ENCODE measurements at regions not wholly inside any gene's neighbourhood (a gene's known extent, or its start where the extent isn't known, plus 50 kb on each side); places are given as distances from the start of the nearest gene placed in this dataset.

- DNase-seq (ENCODE audit: low spot score in 2 of 2) (no peak), ATAC-seq (no peak)
These were observed 239.8 kb upstream of the THBS1 start for GRCh38 chr15:39340903-39341645.

GRCh38 chr15:39344662-39345141 is 236.2 kb upstream of the THBS1 start:
- H3K9me3 Mint-ChIP-seq = peaks cover 0 to 4% of the 10 kb centered on the region in 2 donors
- no peaks in the 10 kb centered on the region for H3K36me3 Mint-ChIP-seq
- ATAC-seq = no peak
- no peak overlapping the region for H3K27ac Mint-ChIP-seq
- DNase-seq (ENCODE audit: low spot score in 2 of 2) = no peak

More at GRCh38 chr15:39340903-39341645, 239.8 kb upstream of the THBS1 start:
- H3K9me3 Mint-ChIP-seq = peaks cover 0 to 4% of the 10 kb centered on the region in 2 donors
- H3K36me3 Mint-ChIP-seq = no peaks in the 10 kb centered on the region
- no peak overlapping the region for H3K27ac Mint-ChIP-seq

GRCh38 chr15:39345176-39345575 is 235.7 kb upstream of the THBS1 start:
- peaks cover 0 to 4% of the 10 kb centered on the region in 2 donors for H3K9me3 Mint-ChIP-seq
- H3K36me3 Mint-ChIP-seq = no peaks in the 10 kb centered on the region
- no peak overlapping the region for H3K27ac Mint-ChIP-seq
- no peak for ATAC-seq
- DNase-seq (ENCODE audit: low spot score in 2 of 2) = no peak

GRCh38 chr15:39347453-39347852 is 233.4 kb upstream of the THBS1 start:
- ATAC-seq = no peak
- no peaks in the 10 kb centered on the region for H3K9me3 Mint-ChIP-seq
- H3K27ac Mint-ChIP-seq = no peak overlapping the region

GRCh38 chr15:39350785-39351184 is 230.1 kb upstream of the THBS1 start:
- H3K36me3 Mint-ChIP-seq = no peaks in the 10 kb centered on the region
- H3K27ac Mint-ChIP-seq = no peak overlapping the region
- H3K9me3 Mint-ChIP-seq = no peaks in the 10 kb centered on the region
- no peak for DNase-seq (ENCODE audit: low spot score in 2 of 2)
- no peak for ATAC-seq

More at GRCh38 chr15:39347453-39347852, 233.4 kb upstream of the THBS1 start:
- no peak for DNase-seq (ENCODE audit: low spot score in 2 of 2)
- no peaks in the 10 kb centered on the region for H3K36me3 Mint-ChIP-seq

GRCh38 chr15:39354189-39354588 is 226.7 kb upstream of the THBS1 start:
- ATAC-seq = no peak
- H3K9me3 Mint-ChIP-seq = no peaks in the 10 kb centered on the region

GRCh38 chr15:39357480-39358268 is 223.2 kb upstream of the THBS1 start:
- DNase-seq (ENCODE audit: low spot score in 2 of 2) (no peak), ATAC-seq (no peak)
- Mint-ChIP-seq H3K9me3 (no peaks in the 10 kb centered on the region), H3K36me3 (no peaks in the 10 kb centered on the region), H3K27ac (no peak overlapping the region)

More at GRCh38 chr15:39354189-39354588, 226.7 kb upstream of the THBS1 start:
- Mint-ChIP-seq H3K27ac (no peak overlapping the region), H3K36me3 (no peaks in the 10 kb centered on the region)
- DNase-seq (ENCODE audit: low spot score in 2 of 2) = no peak

- H3K36me3 Mint-ChIP-seq = no peaks in the 10 kb centered on the region
These were observed 222.3 kb upstream of the THBS1 start for GRCh38 chr15:39358441-39359041.

GRCh38 chr15:39359771-39360170 is 221.1 kb upstream of the THBS1 start:
- no peak for ATAC-seq
- no peaks in the 10 kb centered on the region for H3K9me3 Mint-ChIP-seq
- DNase-seq (ENCODE audit: low spot score in 2 of 2) = no peak
- H3K36me3 Mint-ChIP-seq = no peaks in the 10 kb centered on the region
- H3K27ac Mint-ChIP-seq = no peak overlapping the region

More at GRCh38 chr15:39358441-39359041, 222.3 kb upstream of the THBS1 start:
- no peak overlapping the region for H3K27ac Mint-ChIP-seq
- H3K9me3 Mint-ChIP-seq = no peaks in the 10 kb centered on the region
- ATAC-seq (peak in 1 of 2 donors; percentile 58), DNase-seq (ENCODE audit: low spot score in 2 of 2) (no peak)

- Mint-ChIP-seq H3K27ac (no peak overlapping the region), H3K36me3 (no peaks in the 10 kb centered on the region), H3K9me3 (no peaks in the 10 kb centered on the region)
- ATAC-seq = no peak
- DNase-seq (ENCODE audit: low spot score in 2 of 2) = no peak
These were observed 220.4 kb upstream of the THBS1 start for GRCh38 chr15:39360452-39360851.

GRCh38 chr15:39361497-39361896 is 219.4 kb upstream of the THBS1 start:
- Mint-ChIP-seq H3K9me3 (no peaks in the 10 kb centered on the region), H3K27ac (no peak overlapping the region), H3K36me3 (no peaks in the 10 kb centered on the region)
- ATAC-seq (no peak), DNase-seq (ENCODE audit: low spot score in 2 of 2) (no peak)

GRCh38 chr15:39362821-39363561 is 217.9 kb upstream of the THBS1 start:
- no peaks in the 10 kb centered on the region for H3K9me3 Mint-ChIP-seq
- ATAC-seq = no peak
- no peak for DNase-seq (ENCODE audit: low spot score in 2 of 2)
- H3K27ac Mint-ChIP-seq = no peak overlapping the region
- H3K36me3 Mint-ChIP-seq = no peaks in the 10 kb centered on the region

- DNase-seq (ENCODE audit: low spot score in 2 of 2) = no peak
- no peak for ATAC-seq
- no peak overlapping the region for H3K27ac Mint-ChIP-seq
- H3K36me3 Mint-ChIP-seq = no peaks in the 10 kb centered on the region
- H3K9me3 Mint-ChIP-seq = peaks cover 4 to 5% of the 10 kb centered on the region in 2 donors
These were observed 216.9 kb upstream of the THBS1 start for GRCh38 chr15:39363761-39364586.

- Mint-ChIP-seq H3K36me3 (no peaks in the 10 kb centered on the region), H3K27ac (no peak overlapping the region), H3K9me3 (peaks cover 5% of the 10 kb centered on the region in 2 donors)
- ATAC-seq = no peak
- DNase-seq (ENCODE audit: low spot score in 2 of 2) = no peak
These were observed 216.2 kb upstream of the THBS1 start for GRCh38 chr15:39364721-39365120.

GRCh38 chr15:39365161-39365560 is 215.7 kb upstream of the THBS1 start:
- Mint-ChIP-seq H3K36me3 (peaks cover 0 to 2% of the 10 kb centered on the region in 2 donors), H3K27ac (no peak overlapping the region), H3K9me3 (peaks cover 5% of the 10 kb centered on the region in 2 donors)
- ATAC-seq (no peak), DNase-seq (ENCODE audit: low spot score in 2 of 2) (no peak)

GRCh38 chr15:39365873-39366272 is 215.0 kb upstream of the THBS1 start:
- no peak overlapping the region for H3K27ac Mint-ChIP-seq
- H3K9me3 Mint-ChIP-seq = peaks cover 7% of the 10 kb centered on the region in 2 donors
- no peak for ATAC-seq
- H3K36me3 Mint-ChIP-seq = peaks cover 0 to 5% of the 10 kb centered on the region in 2 donors
- DNase-seq (ENCODE audit: low spot score in 2 of 2) = no peak
